ENCODE measurements at regions not wholly inside any gene's neighbourhood (a gene's known extent, or its start where the extent isn't known, plus 50 kb on each side); places are given as distances from the start of the nearest gene placed in this dataset.
"Not testable (repeated sequence)": the region's sequence is repeated elsewhere in the genome, so short reads cannot be mapped to it uniquely, and the experiment has no call there.

DNA sequence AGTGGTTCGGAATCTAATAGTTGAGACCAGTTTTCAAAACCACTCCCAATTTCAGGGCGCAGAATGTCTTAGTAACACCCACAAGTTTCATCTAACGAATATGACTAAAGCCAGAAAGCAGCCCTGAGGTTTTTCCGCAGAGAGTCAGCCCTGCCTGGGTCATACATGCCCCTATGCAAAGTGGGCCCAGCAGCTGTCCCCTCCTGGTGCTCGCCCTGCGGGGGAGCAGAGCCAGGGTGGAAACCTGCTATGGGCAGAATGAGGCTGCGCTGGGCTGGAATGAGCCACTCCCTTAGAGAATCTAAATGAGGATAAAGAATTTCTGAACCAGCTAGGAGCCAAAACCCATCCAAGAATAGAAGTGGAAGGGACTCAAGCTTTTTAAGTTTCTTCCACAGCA, 69.4 kb upstream of the KIF2A start:
- TF ChIP-seq, protein P1, sequence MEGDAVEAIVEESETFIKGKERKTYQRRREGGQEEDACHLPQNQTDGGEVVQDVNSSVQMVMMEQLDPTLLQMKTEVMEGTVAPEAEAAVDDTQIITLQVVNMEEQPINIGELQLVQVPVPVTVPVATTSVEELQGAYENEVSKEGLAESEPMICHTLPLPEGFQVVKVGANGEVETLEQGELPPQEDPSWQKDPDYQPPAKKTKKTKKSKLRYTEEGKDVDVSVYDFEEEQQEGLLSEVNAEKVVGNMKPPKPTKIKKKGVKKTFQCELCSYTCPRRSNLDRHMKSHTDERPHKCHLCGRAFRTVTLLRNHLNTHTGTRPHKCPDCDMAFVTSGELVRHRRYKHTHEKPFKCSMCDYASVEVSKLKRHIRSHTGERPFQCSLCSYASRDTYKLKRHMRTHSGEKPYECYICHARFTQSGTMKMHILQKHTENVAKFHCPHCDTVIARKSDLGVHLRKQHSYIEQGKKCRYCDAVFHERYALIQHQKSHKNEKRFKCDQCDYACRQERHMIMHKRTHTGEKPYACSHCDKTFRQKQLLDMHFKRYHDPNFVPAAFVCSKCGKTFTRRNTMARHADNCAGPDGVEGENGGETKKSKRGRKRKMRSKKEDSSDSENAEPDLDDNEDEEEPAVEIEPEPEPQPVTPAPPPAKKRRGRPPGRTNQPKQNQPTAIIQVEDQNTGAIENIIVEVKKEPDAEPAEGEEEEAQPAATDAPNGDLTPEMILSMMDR (IDR thresholded peaks at IDR 0.05): not testable (repeated sequence)
- TF ChIP-seq POLR2A (IDR thresholded peaks at IDR 0.05): not testable (repeated sequence)
